ENCODE measurements at regions not wholly inside any gene's neighbourhood (a gene's known extent, or its start where the extent isn't known, plus 50 kb on each side); places are given as distances from the start of the nearest gene placed in this dataset.

GRCh38 chr12:30026621-30027234 lies 243.0 kb upstream of the TMTC1 start:
- Histone ChIP-seq H2AFZ (ENCODE audit: insufficient read depth, low read depth, low read length, poor library complexity, severe bottlenecking) (no peak overlapping the region), H3K9me3 (ENCODE audit: control extremely low read depth in 1 of 3, control insufficient read depth in 2 of 3, insufficient read depth in 1 of 3, low read length in 2 of 3) (peaks cover 0 to 8% (median 0%) of the 10 kb centered on the region in 3 donors), H3K4me2 (replicated peaks; ENCODE audit: low read depth, low read length, poor library complexity, severe bottlenecking) (no peak overlapping the region), H3K79me2 (ENCODE audit: control insufficient read depth, insufficient read depth, low read length) (no peaks in the 10 kb centered on the region), H3K9ac (ENCODE audit: low read length) (no peak overlapping the region), H3K4me1 (ENCODE audit: control insufficient read depth in 2 of 2, insufficient read depth in 2 of 2, low read length in 2 of 2) (no peaks in the 10 kb centered on the region), H3K27me3 (replicated peaks in 1 of 4; ENCODE audit: control extremely low read depth in 1 of 4, control insufficient read depth in 3 of 4, insufficient read depth in 4 of 4, low read length in 3 of 4) (no peaks in the 10 kb centered on the region), H3K27ac (ENCODE audit: low read length in 2 of 2) (no peak overlapping the region), H4K20me1 (ENCODE audit: control insufficient read depth, insufficient read depth, low read length, poor library complexity, severe bottlenecking) (no peaks in the 10 kb centered on the region), H3K4me3 (ENCODE audit: control extremely low read depth in 1 of 5, extremely low read depth in 1 of 5, insufficient read depth in 1 of 5, low read depth in 2 of 5, low read length in 4 of 5) (no peak overlapping the region), H3K36me3 (replicated peaks in 1 of 2; ENCODE audit: control extremely low read depth in 1 of 2, control insufficient read depth in 1 of 2, extremely low read depth in 1 of 2, insufficient read depth in 2 of 2, low read length in 1 of 2) (no peaks in the 10 kb centered on the region)
- POLR2A ChIA-PET = no interaction called here
- intact Hi-C loops (cut with micrococcal nuclease) = no loop called here
- H3K27me3 Mint-ChIP-seq = no peaks in the 10 kb centered on the region
- peak; percentile 1 for DNase-seq
- no peaks in the 10 kb centered on the region for H3K4me1 Mint-ChIP-seq
- no peak for ATAC-seq (ENCODE audit: low read depth)
- no peak overlapping the region for H3K4me3 Mint-ChIP-seq
- H3K27ac Mint-ChIP-seq = no peak overlapping the region
- WGBS (ENCODE audit: insufficient coverage) = 50% methylated on average over 1 of the region's 2 CpGs
- H3K9me3 Mint-ChIP-seq (ENCODE audit: insufficient read depth) = peaks cover 5% of the 10 kb centered on the region
- TF ChIP-seq EZH2 (IDR thresholded peaks at IDR 0.05; ENCODE audit: borderline replicate concordance, insufficient read depth, low read depth, low read length, poor library complexity, severe bottlenecking) (no peak), CTCF (IDR thresholded peaks at IDR 0.05) (no peak)
- CTCF ChIA-PET = no interaction called here

DNA sequence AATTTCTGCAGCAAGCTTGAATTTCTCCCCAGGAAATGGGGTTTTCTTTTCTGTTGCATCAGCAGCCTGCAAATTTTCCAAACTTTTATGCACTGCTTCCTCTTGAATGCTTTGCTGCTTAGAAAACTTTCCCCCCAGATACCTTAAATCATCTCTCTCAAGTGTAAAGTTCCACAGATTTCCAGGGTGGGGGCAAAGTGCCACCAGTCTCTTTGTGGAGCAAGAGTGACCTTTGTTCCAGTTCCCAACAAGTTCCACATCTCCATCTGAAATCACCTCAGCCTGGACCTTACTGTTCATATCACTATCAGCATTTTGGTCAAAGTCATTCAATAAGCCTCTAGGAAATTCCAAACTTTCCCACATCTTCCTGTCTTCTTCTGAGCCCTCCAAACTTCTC lies 241.6 kb upstream of the TMTC1 start:
- H3K9me3 Mint-ChIP-seq (ENCODE audit: insufficient read depth) = peaks cover 5% of the 10 kb centered on the region
- no peaks in the 10 kb centered on the region for H3K36me3 ChIP-seq (replicated peaks in 1 of 2; ENCODE audit: control extremely low read depth in 1 of 2, control insufficient read depth in 1 of 2, extremely low read depth in 1 of 2, insufficient read depth in 2 of 2, low read length in 1 of 2)

More for the DNA sequence above, 241.6 kb upstream of the TMTC1 start:
- ChIA-PET POLR2A (no interaction called here), CTCF (no interaction called here)
- Histone ChIP-seq H3K27me3 (replicated peaks in 1 of 4; ENCODE audit: control extremely low read depth in 1 of 4, control insufficient read depth in 3 of 4, insufficient read depth in 4 of 4, low read length in 3 of 4) (no peaks in the 10 kb centered on the region), H3K9me3 (ENCODE audit: control extremely low read depth in 1 of 3, control insufficient read depth in 2 of 3, insufficient read depth in 1 of 3, low read length in 2 of 3) (peaks cover 0 to 8% (median 0%) of the 10 kb centered on the region in 3 donors), H2AFZ (ENCODE audit: insufficient read depth, low read depth, low read length, poor library complexity, severe bottlenecking) (no peak overlapping the region), H4K20me1 (ENCODE audit: control insufficient read depth, insufficient read depth, low read length, poor library complexity, severe bottlenecking) (no peaks in the 10 kb centered on the region), H3K79me2 (ENCODE audit: control insufficient read depth, insufficient read depth, low read length) (no peaks in the 10 kb centered on the region), H3K4me3 (ENCODE audit: control extremely low read depth in 1 of 5, extremely low read depth in 1 of 5, insufficient read depth in 1 of 5, low read depth in 2 of 5, low read length in 4 of 5) (no peak overlapping the region), H3K27ac (ENCODE audit: low read length in 2 of 2) (no peak overlapping the region), H3K4me2 (replicated peaks; ENCODE audit: low read depth, low read length, poor library complexity, severe bottlenecking) (no peak overlapping the region), H3K4me1 (ENCODE audit: control insufficient read depth in 2 of 2, insufficient read depth in 2 of 2, low read length in 2 of 2) (no peaks in the 10 kb centered on the region), H3K9ac (ENCODE audit: low read length) (no peak overlapping the region)
- intact Hi-C loops (cut with micrococcal nuclease) = no loop called here
- Mint-ChIP-seq H3K4me1 (no peaks in the 10 kb centered on the region), H3K27ac (no peak overlapping the region), H3K4me3 (no peak overlapping the region), H3K27me3 (no peaks in the 10 kb centered on the region)
- DNase-seq (no peak), ATAC-seq (ENCODE audit: low read depth) (no peak)
- TF ChIP-seq EZH2 (IDR thresholded peaks at IDR 0.05; ENCODE audit: borderline replicate concordance, insufficient read depth, low read depth, low read length, poor library complexity, severe bottlenecking) (no peak), CTCF (IDR thresholded peaks at IDR 0.05) (no peak)
